GM23248 (cell line): ENCODE measurements at regions not wholly inside any gene's neighbourhood (a gene's known extent, or its start where the extent isn't known, plus 50 kb on each side); places are given as distances from the start of the nearest gene placed in this dataset.

Experiments used
- EZH2 ChIP-seq: fragments of 200-600 bp; sonication (generic); IDR thresholded peaks from 2 replicates; pipeline ENCODE4 v1.6.1; 2018; ENCODE audit warnings: antibody characterized with exemption, mild to moderate bottlenecking; ENCODE audit not compliant: insufficient read depth, poor library complexity, severe bottlenecking
- EZH2phosphoT487 ChIP-seq: fragments of 200-600 bp; sonication (generic); IDR thresholded peaks from 2 replicates; pipeline ENCODE4 v1.6.1; 2018; ENCODE audit warnings: antibody characterized with exemption, moderate library complexity, mild to moderate bottlenecking, low read depth; ENCODE audit not compliant: insufficient read depth

DNA sequence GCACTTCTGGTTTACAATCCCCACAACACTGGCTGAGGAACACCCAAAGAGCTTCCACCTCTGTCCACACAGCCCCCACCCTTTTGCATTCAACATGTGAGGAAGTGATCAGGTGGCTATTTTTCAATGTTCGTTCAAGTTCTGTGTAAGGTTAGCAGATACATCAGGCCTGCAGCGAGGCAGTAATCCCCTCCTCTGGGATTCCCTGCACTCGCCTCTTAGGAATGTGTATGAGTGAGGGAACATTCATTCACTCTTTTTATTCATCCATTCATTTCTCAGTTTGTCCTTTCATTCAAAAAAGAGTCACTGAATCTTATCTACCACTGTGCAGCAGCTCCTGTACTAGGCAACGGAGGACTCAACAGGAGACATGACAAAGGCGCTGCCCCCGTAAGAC is 236.4 kb upstream of the PRDM1 start:
- TF ChIP-seq EZH2 (no peak), EZH2phosphoT487 (no peak)
